SU-DHL-6 (cell line): ENCODE measurements at regions not wholly inside any gene's neighbourhood (a gene's known extent, or its start where the extent isn't known, plus 50 kb on each side); places are given as distances from the start of the nearest gene placed in this dataset.

ENCODE experiments used
- EZH2phosphoT487 ChIP-seq: fragments of 200-600 bp; sonication (generic), shearing (Covaris generic); conservative IDR thresholded peaks from 2 replicates; pipeline ENCODE4 v1.6.1; 2018; ENCODE audit warnings: mild to moderate bottlenecking, antibody characterized with exemption, low read length, moderate library complexity, mixed read lengths
- TF ChIP-seq, protein P1 (sequence below): fragments of 200-600 bp; sonication (generic); IDR thresholded peaks from one replicate; pipeline ENCODE4 v1.5.1; 2017; ENCODE audit warnings: antibody characterized with exemption, mild to moderate bottlenecking, low read length, moderate library complexity; ENCODE audit not compliant: insufficient read depth, poor library complexity, severe bottlenecking

DNA sequence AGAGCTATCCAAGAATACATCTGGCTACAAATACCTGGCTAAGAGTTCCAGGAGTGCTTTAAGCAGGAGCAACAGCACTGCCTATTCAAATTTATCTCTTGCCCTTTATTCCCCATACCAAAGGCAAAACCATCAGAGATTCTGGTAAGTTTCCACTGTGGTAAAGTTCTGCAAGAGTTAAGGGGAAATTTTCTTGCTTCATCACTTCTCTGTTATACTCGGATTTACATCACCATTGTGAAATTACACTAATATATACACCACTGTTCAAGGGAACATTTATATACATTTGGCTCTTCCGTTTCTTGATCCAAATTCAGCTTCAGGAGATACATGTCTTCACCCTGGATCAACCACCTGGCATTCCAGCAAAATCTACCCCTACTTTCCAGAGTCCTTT, 70.8 kb upstream of the PTPN13 start:
- TF ChIP-seq, protein P1, sequence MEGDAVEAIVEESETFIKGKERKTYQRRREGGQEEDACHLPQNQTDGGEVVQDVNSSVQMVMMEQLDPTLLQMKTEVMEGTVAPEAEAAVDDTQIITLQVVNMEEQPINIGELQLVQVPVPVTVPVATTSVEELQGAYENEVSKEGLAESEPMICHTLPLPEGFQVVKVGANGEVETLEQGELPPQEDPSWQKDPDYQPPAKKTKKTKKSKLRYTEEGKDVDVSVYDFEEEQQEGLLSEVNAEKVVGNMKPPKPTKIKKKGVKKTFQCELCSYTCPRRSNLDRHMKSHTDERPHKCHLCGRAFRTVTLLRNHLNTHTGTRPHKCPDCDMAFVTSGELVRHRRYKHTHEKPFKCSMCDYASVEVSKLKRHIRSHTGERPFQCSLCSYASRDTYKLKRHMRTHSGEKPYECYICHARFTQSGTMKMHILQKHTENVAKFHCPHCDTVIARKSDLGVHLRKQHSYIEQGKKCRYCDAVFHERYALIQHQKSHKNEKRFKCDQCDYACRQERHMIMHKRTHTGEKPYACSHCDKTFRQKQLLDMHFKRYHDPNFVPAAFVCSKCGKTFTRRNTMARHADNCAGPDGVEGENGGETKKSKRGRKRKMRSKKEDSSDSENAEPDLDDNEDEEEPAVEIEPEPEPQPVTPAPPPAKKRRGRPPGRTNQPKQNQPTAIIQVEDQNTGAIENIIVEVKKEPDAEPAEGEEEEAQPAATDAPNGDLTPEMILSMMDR: no peak
- TF ChIP-seq EZH2phosphoT487: no peak
